ENCODE measurements at regions not wholly inside any gene's neighbourhood (a gene's known extent, or its start where the extent isn't known, plus 50 kb on each side); places are given as distances from the start of the nearest gene placed in this dataset.

DNA sequence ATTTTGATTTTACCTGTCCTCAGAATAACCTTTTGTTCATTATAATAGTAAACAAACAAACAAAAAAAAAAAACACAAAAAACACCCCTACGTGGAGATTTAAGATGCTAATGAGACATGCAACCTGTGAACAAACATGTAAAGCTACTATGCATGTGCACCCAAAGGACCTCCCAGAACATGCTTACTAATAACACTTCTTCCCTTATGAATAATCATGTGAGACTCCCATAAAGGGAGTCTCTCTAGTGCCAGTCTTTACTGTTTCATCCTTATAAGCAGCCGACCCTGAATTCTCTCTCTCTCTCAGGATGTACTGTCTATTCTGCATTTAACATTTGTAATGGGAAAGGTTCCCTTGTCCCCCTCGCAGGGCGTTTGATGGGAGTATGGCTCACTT is 1051.1 kb downstream of the PCDH17 start:
- Histone ChIP-seq H3K27me3 (no peaks in the 10 kb centered on the region), H3K4me3 (no peak overlapping the region), H3K36me3 (no peaks in the 10 kb centered on the region), H3K4me1 (no peaks in the 10 kb centered on the region), H3K27ac (no peak overlapping the region), H3K9me3 (no peaks in the 10 kb centered on the region)
- TF ChIP-seq, protein P1, sequence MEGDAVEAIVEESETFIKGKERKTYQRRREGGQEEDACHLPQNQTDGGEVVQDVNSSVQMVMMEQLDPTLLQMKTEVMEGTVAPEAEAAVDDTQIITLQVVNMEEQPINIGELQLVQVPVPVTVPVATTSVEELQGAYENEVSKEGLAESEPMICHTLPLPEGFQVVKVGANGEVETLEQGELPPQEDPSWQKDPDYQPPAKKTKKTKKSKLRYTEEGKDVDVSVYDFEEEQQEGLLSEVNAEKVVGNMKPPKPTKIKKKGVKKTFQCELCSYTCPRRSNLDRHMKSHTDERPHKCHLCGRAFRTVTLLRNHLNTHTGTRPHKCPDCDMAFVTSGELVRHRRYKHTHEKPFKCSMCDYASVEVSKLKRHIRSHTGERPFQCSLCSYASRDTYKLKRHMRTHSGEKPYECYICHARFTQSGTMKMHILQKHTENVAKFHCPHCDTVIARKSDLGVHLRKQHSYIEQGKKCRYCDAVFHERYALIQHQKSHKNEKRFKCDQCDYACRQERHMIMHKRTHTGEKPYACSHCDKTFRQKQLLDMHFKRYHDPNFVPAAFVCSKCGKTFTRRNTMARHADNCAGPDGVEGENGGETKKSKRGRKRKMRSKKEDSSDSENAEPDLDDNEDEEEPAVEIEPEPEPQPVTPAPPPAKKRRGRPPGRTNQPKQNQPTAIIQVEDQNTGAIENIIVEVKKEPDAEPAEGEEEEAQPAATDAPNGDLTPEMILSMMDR (IDR thresholded peaks at IDR 0.05), result no peak
- TF ChIP-seq POLR2A (IDR thresholded peaks at IDR 0.05), result no peak
- WGBS, 4 donors, result 92 to 96% (median 95%) methylated on average over 4 of the region's 4 CpGs
- intact Hi-C loops (cut with DNase I), result no loop called here
- DNase-seq, result no peak
- no peak for ATAC-seq

DNA sequence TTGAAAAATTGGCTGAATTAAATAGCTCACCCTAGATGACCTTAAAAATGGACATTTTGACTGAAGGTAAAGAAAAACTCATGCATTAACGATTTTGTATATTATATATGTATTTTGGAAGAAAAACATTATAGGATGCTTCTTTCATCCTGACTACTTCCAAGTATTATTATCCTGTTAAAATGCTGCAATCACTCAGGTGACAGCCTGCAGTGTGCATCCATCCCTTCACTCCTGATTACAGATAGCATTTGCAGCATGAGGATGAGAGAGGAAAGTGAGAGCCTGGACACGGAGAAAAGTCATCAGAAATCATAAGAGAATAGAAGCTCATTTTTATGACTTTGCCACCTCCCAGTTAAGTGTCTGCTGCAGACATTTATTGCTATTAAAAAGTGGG is 1055.6 kb downstream of the PCDH17 start:
- Histone ChIP-seq H3K4me3 (no peak overlapping the region), H3K9me3 (no peaks in the 10 kb centered on the region), H3K4me1 (no peaks in the 10 kb centered on the region), H3K27ac (no peak overlapping the region), H3K36me3 (no peaks in the 10 kb centered on the region), H3K27me3 (no peaks in the 10 kb centered on the region)
- DNase-seq (no peak), ATAC-seq (no peak)
- 67 to 91% (median 84%) methylated on average over 2 of the region's 2 CpGs for WGBS, 4 donors
- TF ChIP-seq, protein P1 (IDR thresholded peaks at IDR 0.05), result no peak
- no peak for TF ChIP-seq POLR2A (IDR thresholded peaks at IDR 0.05)
- intact Hi-C loops (cut with DNase I), result no loop called here

DNA sequence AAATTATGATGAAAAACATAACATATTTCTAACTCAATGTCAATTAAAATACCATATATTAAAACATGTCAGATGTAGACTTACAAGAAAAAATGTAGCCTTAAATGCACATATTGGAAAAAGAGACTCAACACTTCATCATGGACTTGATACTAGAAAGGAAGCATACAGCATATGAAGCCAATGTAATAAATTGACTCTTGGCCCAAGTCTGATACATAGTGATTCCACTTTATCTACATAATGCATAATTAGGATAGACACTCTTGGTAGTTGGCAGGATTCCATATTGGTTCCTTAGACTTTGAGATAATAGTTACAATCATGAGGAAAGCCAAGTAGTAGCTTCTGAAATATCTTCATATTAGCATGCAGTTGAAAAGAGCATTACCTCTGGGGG is 1067.0 kb downstream of the PCDH17 start:
- H3K27ac ChIP-seq, result no peak overlapping the region
- intact Hi-C loops (cut with DNase I), result no loop called here
- H3K27me3 ChIP-seq, result no peaks in the 10 kb centered on the region
- H3K4me3 ChIP-seq, result no peak overlapping the region
- H3K36me3 ChIP-seq, result no peaks in the 10 kb centered on the region
- TF ChIP-seq, protein P1 (IDR thresholded peaks at IDR 0.05), result no peak
- TF ChIP-seq POLR2A (IDR thresholded peaks at IDR 0.05), result no peak
- H3K9me3 ChIP-seq, result no peaks in the 10 kb centered on the region
- no peak for DNase-seq
- no peak for ATAC-seq
- H3K4me1 ChIP-seq, result no peaks in the 10 kb centered on the region

DNA sequence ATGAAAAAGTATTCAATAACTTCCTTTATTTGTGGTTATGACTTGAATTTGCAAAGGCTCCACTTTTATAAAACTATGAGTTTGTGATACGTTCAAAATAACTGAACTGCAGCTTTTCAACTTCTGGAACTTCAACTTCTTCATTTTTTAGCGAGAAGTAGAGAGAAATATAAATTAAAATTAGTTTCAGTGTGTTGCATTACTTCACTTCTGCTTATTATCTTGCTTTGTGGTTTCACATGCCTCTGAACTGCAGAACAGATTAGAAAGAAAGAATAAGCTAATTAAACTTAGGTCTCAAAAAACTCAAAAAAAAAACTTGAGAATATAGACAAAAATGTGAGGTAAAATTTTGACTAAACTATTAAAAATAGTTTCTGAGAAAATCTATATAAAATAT is 1073.4 kb downstream of the PCDH17 start:
- Histone ChIP-seq H3K36me3 (no peaks in the 10 kb centered on the region), H3K4me3 (no peak overlapping the region), H3K27ac (no peak overlapping the region), H3K9me3 (peaks cover 0 to 5% (median 0%) of the 10 kb centered on the region in 12 donors), H3K27me3 (no peaks in the 10 kb centered on the region), H3K4me1 (peaks cover 0 to 6% (median 0%) of the 10 kb centered on the region in 12 donors)
- ATAC-seq, result no peak
- 70 to 79% (median 75%) methylated on average over 2 of the region's 2 CpGs for WGBS, 4 donors
- no peak for DNase-seq
- intact Hi-C loops (cut with DNase I), result no loop called here
- TF ChIP-seq, protein P1 (IDR thresholded peaks at IDR 0.05), result no peak
- no peak for TF ChIP-seq POLR2A (IDR thresholded peaks at IDR 0.05)

All from heart left ventricle (tissue), 16 donors.